HG03196 (cell line): ENCODE measurements at regions not wholly inside any gene's neighbourhood (a gene's known extent, or its start where the extent isn't known, plus 50 kb on each side); places are given as distances from the start of the nearest gene placed in this dataset.

Experiments used
- ATAC-seq: cut with Tn5 transposase; IDR thresholded peaks from one replicate; pipeline ENCODE4 v1.9.1; 2021; ENCODE audit not compliant: unreplicated experiment

DNA sequence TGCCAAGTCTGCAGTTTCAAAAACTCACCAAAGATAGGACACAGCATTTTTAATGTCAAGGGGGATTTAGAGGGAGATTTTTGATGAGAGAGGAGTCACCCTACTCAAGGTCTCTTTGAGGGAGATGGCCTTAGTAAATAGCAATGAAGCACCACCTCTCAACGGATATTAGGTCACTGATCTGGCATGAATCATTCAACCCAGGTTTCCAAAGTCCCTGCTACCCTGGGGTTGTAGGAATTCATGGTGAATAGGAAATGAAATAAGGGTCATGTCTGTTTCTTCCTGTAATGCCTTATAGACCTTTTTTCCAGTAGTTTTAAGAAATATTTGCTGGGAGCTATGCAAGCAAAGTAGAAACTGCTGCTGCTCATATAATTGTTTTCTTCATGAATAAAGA is 2154.9 kb downstream of the LRRC4C start:
- no peak for ATAC-seq

DNA sequence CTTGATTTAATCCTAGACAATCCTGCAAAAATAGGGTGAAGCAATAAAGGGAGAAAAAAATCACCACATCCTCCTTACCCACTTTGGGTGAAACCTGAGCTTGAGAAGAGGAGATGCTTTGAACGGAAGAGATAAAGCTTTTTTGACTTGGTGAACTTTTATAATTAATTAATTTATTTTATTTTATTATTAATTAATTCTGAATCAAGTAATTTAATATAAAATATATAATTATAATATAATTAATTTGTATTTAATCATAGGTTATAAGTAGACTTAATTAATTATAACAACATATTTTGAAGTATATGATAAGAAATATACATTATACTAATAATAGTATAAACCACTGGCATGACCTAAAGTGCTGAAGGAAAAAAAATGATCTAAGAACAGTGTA is 2164.8 kb downstream of the LRRC4C start:
- ATAC-seq: no peak

DNA sequence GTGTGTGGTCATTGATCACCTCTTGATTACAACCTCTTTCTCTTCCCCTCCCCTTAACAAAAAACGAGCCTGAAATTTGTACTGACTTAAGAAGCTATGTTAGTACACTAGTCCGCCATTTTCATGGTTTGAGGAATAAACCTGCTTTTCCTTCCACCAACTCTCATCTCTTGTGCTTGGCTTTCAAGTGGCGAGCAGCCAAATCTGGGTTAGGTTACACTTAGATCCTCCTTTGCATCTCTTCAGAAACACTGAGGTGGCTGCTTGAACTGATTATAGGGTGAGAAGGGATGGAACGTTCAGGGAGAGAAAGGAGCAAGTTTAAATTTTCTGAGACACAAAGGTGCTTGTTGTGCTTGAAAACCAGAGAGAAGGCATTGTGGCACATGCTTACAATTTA is 2171.4 kb downstream of the LRRC4C start:
- ATAC-seq: no peak

DNA sequence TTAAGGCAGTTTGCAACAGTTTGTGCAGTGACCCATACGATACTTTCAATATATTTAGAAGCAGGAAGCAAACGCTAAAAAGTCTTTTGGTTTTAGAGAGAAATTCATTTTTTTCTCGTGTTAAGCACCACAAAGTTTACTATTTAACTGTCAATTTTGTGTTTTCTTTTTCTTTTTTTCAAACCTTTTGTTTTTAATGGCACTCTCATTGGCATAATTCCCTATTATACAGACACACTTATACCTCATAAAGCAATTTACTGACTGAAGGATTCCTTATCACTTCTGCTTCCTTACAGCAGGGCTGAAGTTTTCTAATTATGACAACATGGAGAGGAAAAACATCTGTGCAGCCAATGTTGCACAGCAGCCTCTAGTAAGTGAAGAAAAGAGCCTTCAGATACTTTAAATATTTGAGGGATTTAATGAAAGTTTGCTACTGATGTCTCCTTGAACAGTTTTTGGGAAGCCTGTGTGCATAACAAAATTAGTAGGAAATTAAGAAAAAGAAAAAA is 2191.2 kb downstream of the LRRC4C start:
- no peak for ATAC-seq

DNA sequence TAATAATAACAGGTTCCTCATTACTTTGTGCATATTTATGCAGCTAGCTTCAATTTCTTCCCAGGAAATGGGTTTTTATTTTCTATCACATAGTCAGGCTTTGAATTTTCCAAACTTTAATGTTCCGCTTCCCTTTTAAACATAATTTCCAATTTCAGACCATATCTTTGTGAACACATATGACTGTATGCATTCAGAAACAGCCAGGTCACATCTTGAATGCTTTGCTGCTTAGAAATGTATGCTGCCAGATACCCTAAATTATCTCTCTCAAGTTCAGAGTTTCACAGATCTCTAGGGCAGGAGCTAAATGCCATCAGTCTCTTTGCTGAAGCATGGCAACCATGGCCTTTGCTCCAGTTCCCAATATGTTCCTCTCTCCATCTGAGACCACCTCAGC is 2203.8 kb downstream of the LRRC4C start:
- ATAC-seq: no peak

DNA sequence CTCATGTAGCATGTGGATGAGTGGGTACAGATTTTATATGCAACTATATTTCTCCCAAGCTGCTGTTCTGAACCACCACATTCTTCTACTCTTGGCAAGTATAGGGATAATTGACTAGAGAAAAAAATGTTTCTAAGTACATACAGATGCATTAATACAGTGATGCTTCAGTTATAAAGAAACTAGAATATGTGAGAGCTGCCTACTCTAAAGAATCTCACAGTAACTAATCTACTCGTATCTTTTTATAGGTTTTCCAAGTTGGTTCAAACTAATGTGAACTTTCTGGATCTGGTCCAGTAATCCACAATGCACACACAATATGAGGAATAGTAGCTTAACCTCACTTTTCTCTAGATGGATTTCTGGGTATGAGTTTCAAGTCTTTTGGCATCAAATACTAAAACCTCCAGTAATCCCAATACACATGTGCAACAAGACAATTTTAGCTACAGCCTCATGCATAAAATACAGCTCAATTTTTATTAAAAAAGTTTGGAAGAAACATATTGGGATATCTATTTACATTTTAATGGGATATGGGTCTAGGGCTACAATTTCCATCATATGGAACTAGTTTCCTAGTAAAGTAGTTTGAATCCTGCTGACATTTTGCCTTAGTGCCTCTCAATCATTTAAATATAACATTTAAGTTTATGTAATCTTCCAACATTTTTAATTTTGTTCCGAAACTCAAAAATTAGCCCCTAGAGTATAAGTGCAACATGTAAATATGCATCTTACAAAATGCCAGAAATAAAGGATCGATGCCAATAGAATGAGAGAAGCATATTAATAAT is 2209.7 kb downstream of the LRRC4C start:
- ATAC-seq: no peak

DNA sequence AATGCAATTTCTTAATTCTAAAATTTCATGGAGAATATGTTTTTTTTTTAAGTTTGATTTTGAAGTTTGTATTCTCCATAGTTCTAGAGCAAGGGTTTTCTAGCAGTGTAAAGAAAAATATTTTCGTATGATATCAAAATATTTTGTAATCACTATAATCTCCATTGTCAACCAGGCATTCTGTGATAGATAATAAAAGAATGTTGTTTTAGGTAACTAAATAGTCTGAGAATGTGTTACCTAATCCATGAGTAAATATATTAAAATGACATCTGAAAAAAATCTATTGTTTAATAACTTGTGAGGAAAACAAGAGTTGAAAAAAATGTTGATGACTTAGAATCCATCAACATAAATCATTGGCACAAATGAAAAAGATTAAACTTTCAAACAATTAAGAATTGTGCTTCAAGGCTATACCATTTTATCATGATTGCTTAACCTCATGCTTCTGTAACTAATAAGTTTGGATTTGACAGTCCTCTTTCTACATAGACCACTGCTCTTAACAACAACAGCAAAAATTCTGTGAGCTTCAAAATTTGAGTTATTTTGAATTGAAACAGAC is 2211.8 kb downstream of the LRRC4C start:
- no peak for ATAC-seq

DNA sequence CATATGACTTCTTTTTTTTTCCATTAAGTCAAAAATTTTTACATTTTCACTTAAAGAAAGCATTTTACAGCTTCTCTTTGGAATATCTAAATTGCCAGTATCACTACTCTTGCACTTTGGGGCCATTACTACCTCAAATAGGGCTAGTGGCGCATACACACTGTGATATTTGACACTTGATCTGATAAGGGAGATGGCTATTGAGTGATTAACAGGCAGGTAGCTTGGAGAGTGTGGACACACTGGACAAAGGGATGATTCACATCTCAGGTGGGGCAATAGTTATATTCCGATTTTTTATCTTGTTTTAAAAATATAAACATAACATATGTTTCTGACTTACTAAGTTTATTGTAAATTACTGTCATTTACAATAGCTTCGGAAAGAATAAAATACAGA is 2219.9 kb downstream of the LRRC4C start:
- ATAC-seq: no peak

DNA sequence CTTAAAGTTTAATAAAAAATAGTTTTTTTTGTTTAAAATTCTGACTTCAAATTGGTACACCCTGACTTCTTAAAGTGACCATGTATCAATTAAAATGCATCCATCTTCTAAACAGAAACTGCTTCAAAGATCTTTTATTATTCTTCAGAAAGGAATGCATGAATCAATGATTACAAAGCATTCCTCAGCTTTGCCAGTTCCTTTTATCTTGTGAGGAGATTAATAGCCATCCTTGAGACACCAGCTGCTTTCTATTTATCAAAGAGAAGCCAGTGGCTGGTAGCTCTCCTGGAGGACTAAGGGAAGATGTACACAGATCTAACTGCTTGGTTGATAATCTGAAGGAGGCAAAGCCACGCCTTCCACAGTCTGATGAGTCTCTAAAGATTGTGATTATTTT is 2222.5 kb downstream of the LRRC4C start:
- ATAC-seq: no peak

DNA sequence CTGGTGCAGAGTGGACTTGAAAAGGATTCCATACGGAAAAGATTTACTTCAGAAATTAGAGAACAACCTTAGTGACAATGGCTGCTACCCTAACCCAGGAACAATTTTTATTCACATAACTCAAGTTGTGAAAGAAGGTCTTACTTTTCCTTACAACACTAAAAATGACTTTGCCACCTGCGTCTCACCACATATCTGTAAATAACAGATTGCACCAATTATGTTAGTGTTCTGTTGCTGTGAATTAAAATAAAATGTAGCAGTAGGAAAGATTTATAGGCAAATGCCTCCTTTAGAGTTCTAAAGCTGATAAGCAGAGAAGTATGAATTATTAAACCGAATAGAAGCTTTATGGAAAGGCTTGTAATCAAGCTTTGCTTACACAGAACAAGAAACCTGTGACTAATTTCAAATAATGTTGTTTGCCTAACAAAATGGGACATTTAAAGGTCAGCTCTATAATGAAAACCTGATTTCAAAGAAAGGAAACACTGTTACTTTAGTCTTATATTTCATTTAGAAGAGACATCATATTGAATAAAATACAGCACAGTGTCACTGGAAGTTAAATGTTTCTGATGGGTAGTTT is 2237.8 kb downstream of the LRRC4C start:
- no peak for ATAC-seq

DNA sequence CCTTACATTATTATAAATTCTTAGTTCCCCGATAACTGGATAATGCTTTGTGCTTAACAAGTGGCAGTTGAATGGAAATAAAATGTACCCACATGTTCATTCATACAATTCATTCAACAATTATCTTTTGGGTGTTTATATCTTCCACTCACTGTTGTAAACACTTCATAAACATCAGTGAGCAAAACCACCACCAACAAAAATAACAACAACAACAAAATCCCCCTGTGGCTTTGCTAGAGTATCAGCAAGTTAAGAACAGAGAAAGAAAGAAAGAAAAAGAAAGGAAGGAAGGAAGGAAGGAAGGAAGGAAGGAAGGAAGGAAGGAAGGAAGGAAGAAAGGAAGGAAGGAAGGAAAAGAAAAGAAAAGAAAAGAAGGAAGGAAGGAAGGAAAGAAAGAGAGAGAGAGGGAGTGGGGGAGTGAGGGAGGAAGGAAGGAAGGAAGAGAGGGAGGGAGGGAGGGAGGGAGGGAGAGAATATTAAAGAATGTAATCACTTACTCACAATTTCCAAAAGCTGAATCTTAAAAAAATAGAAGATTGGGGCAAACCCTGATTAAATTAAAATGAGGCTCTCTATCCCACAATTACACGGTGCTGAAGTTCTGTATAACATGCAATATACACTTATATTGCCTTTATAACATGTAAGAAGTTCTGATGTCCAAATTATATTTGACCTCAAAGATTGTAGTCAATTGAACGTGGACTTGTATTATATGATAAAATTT is 2238.8 kb downstream of the LRRC4C start:
- ATAC-seq: no peak

DNA sequence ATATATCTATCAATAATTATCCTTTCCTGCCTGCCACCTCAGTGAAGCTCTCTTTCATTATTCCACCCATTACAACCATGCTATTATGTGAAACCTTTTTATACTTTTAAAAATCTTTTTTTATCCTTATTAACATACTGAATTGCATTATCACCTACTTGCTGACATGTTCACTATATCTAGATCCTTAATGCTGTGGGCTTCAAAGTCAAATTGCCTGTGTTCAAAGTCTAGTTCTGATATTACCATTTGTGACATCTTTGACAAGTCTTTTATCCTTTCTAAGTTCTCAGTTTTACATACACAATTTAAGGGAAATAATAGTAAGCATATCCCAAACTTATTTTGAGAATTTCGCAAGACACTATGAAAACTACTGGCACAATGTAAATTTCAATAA is 2239.4 kb downstream of the LRRC4C start:
- ATAC-seq: no peak

DNA sequence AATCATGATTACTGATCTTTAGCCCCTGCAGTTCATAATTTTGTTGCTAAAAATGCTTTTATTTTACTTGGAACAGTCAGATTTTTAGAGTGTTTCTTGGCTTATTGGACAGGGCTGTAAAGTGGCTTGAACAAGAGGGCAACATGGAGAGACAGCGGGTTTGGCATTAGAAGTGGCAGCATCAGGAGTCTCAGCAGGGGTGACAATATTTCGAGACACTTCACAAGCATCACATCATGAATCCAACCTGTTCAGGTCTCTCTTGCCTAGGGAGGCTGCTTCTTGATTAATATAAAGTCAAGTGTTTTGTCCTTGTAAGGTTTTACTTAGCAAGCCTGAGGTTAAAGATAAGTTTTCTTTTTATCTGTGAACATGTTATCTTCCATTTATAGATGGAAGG is 2249.5 kb downstream of the LRRC4C start:
- no peak for ATAC-seq

DNA sequence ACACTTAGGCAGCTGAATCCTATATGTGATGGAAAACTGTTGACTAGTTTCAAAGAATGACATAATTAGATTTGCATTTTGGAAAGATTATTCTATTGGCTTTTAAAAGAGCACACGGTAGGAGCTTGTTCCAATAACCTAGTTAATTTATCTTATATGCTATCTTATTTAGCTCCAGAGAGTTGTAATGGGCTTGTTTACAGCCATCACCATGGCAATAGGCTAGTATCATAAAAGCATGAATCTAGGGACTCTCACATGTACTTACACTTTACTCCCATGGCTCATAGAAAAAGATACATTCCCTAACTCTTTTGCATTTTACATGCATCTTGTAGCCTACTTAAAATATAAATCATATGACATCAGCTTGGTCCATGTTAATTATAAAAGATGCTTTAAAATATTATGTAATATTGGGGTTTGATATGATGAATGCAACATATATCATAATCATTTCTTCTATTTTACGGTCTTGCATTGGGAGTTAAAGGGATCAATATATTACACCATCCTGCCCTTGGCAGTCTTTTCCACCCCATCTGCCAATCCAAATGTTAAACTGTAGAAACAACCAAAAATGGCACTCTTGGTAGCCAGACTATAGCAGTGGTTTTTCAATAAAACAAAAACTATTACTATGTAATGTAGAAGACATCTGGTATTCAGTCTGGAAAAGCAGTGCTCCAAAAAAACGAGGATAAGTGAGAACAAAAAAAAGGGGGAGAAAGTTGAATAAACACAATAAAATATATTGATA is 2254.0 kb downstream of the LRRC4C start:
- no peak for ATAC-seq

DNA sequence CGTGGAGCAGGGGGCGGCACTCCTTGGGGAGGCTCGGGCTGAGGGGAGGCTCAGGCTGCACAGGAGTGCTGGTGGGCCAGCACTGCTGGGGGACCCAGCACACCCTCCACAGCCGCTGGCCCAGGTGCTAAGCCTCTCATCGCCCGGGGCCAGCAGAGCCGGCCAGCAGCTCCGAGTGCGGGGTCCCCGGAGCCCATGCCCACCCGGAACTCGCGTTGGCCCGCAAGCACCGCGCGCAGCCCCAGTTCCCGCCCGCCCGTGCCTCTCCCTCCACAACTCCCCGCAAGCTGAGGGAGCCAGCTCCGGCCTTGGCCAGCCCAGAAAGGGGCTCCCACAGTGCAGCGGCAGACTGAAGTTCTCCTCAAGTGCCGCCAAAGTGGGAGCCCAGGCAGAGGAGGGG is 2266.8 kb downstream of the LRRC4C start:
- no peak for ATAC-seq

DNA sequence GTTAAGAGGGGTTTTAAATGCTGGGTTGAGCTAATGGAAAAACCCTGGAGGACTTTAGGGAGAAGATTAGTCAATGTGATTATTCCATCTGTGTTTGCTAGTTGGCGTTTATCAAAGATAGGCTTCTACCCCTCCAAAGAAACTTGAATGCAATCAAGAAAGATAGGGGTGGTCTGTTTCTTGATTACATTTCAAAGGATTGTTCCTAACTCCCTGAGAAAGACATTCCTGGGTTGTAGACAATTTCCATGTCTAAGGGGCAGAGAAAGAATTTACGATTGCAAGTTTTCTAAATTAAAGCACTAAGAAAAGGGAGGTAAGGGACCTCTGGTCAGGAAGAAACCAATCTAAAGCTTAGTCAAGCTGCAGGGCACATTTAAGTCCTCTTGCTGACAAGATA is 2268.7 kb downstream of the LRRC4C start:
- no peak for ATAC-seq

DNA sequence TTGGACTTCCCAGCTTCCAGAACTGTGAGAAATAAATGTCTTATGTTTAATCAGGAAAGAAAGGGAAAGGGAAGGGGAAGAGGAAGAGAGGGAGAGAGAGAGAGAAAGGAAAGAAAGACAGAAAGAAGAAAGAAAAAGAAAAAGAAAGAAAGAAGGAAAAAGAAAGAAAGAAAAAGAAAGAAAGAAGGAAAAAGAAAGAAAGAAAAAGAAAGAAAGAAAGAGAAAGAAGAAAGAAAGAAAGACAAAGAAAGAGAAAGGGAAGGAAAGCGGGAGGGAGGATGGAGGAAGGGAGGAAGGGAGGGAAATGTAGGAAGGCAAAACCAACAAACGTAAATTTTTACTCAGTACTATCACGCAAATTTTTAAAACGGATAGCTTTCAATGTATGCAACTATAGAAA is 2281.8 kb downstream of the LRRC4C start:
- no peak for ATAC-seq

DNA sequence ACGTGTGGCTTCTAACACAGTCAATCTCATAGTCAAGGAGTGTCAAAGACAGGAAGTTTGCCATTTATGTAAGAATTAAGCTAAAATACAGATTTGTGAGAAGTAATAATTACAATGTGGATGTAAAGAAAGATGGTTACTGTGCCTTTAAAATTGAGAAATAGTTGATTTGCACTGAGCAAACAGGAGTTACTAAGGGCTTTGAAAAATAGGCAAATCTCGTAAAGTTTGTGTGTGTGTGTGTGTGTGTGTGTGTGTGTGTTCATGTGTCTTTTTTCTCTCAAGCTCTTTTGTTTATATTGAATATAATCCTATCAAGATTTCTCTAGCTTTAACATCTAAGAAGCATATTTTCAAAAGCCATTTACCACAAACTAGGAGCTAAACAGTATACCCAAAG is 2284.5 kb downstream of the LRRC4C start:
- ATAC-seq: no peak

DNA sequence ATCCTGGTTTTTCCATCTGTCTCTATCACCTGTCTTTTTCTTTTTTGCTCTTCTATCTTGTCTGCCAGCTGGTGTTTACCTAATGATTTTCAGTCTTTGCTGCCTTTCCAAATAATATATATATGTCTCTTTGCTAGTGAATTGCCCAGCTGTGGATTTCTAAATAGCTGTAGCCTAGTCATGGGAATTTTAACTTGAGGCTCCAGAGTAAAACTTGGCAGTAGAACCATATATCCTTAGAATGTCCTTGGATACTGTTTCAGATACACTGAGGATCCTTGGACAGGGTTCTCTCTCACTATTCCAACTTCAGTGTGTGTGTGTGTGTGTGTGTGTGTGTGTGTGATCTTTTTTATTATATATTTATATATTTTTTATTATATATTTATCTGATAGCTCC is 2285.3 kb downstream of the LRRC4C start:
- no peak for ATAC-seq

DNA sequence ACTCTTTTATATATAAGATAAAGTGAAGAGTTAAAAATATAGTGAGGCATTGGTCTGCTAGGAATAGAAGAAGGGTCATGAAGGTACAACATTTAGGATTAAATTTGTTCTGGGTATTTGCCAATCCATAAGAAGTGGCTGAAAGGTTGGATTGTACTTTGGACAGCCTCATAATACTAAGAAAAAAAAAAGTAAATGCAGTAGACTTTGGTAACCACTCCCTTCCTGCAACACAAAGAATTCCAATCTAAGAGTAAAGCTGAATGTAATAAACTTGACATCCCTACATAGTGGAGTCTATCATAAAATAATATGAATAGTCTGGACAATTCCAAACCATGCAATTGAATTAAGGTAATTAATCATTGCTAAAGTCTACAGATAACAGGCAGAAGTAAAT is 2294.4 kb downstream of the LRRC4C start:
- ATAC-seq: no peak

DNA sequence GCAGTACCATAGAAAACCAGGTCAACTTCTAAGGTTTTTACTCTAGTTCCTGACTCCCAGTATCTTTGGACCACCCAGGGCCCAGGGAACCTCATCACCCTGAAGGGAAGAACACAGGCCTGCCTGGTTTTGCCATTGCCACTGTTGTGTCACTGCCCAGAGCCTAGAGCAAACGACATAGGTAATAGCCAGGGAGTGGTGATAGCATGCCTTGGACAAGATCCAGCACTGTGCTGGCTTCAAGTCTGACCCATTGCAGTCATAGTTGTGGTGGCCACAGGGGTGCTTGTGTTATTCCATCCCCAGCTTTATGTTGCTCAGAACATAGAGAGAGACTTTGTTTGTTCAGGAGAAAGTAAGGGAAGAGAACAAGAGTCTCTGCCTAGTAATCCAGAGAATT is 2310.2 kb downstream of the LRRC4C start:
- ATAC-seq: no peak
